Peyer's patch (tissue), 4 donors: ENCODE measurements at regions not wholly inside any gene's neighbourhood (a gene's known extent, or its start where the extent isn't known, plus 50 kb on each side); places are given as distances from the start of the nearest gene placed in this dataset.

Source experiments
- CTCF ChIP-seq, 6 experiments: fragments of 450-650 bp in 4 of 6; fragments of 200-600 bp in 2 of 6; sonication (generic) in 1 of 6; IDR thresholded peaks; one replicate each; pipeline ENCODE4 v1.5.1; 2017 to 2019; ENCODE audit warnings: antibody characterized with exemption in 6 of 6, mild to moderate bottlenecking in 3 of 6, moderate library complexity in 1 of 6
- POLR2A ChIP-seq, 2 donors: fragments of 450-650 bp; IDR thresholded peaks; one replicate each; pipeline ENCODE4 v1.5.1; 2017; ENCODE audit warnings: antibody characterized with exemption in 2 of 2, mild to moderate bottlenecking in 2 of 2, moderate library complexity in 2 of 2

DNA sequence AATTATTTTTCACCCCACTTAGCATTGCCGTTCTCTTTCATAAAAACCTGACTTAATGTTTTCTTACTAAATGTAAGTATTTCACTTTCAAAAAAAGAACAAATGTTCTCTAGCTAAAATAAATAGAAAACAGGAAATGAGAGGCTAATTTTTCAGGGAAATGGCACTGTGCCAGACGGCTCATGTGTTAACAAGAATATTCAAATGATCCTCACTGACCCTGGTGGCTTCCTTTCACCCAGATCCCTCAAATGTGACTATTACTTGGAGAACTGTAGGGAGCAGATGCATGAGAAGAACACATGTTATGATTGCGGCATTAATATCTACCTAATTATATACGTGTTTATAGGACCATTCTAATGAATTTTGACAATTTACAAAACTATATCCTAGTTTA lies 827.7 kb downstream of the SOCS6 start:
- TF ChIP-seq POLR2A (IDR thresholded peaks at IDR 0.05) (no peak), CTCF (IDR thresholded peaks at IDR 0.05) (no peak)
